B cell (primary cell): ENCODE measurements at regions not wholly inside any gene's neighbourhood (a gene's known extent, or its start where the extent isn't known, plus 50 kb on each side); places are given as distances from the start of the nearest gene placed in this dataset.

Experiments used
- ATAC-seq: fragments of 200-7000 bp; cut with Tn5 transposase; one replicate; pipeline ENCODE4 v1.10.0; 2021; ENCODE audit warnings: low read depth, mild to moderate bottlenecking, moderate number of reproducible peaks, moderate library complexity
- CTCF ChIA-PET: fragments of 350-600 bp; sonication (Branson Sonifier 250); formaldehyde crosslinking; loops from one replicate; lab custom pipeline; 2021; ENCODE audit warnings: antibody characterized with exemption, inconsistent platforms; lab: Charles Lee
- POLR2A ChIA-PET: fragments of 350-600 bp; sonication (Branson Sonifier 250); formaldehyde crosslinking; loops from one replicate; lab custom pipeline; 2021; ENCODE audit warnings: antibody characterized with exemption; lab: Charles Lee
- DNase-seq: peaks from one replicate; pipeline ENCODE4 v3.0.0; 2013
- H2AFZ ChIP-seq: 2 replicates; pipeline ENCODE4 v1.6.1; 2012; ENCODE audit warnings: mild to moderate bottlenecking, low read depth, low read length; ENCODE audit not compliant: insufficient read depth, poor library complexity, severe bottlenecking
- H3K27ac ChIP-seq, 2 donors: 1 replicate in 1 of 2; 2 replicates in 1 of 2; pipeline ENCODE4 v1.5.1; 2012 to 2013; ENCODE audit warnings: low read length in 2 of 2, mild to moderate bottlenecking in 2 of 2, moderate library complexity in 1 of 2
- H3K27me3 ChIP-seq, 4 experiments: fragments of 200-600 bp in 1 of 4; sonication (generic) in 1 of 4; replicated peaks in 1 of 4; 1 replicate in 2 of 4; 2 replicates in 2 of 4; pipeline versions ENCODE4 v1.6.1 to v1.7.0; 2013 to 2016; ENCODE audit warnings: low read length in 3 of 4, mild to moderate bottlenecking in 2 of 4, mixed read lengths in 1 of 4, moderate library complexity in 1 of 4; ENCODE audit not compliant: insufficient read depth in 4 of 4, control insufficient read depth in 3 of 4; ENCODE audit errors: control extremely low read depth in 1 of 4
- H3K36me3 ChIP-seq, 2 experiments: replicated peaks in 1 of 2; 1 replicate in 1 of 2; 2 replicates in 1 of 2; pipeline versions ENCODE4 v1.6.1 to v1.7.1; 2013; ENCODE audit warnings: low read length in 1 of 2; ENCODE audit not compliant: insufficient read depth in 2 of 2, control insufficient read depth in 1 of 2; ENCODE audit errors: control extremely low read depth in 1 of 2, extremely low read depth in 1 of 2
- H3K4me1 ChIP-seq, 2 donors: fragments of 200-600 bp in 1 of 2; sonication (generic) in 1 of 2; 1 replicate in 1 of 2; 2 replicates in 1 of 2; pipeline versions ENCODE4 v1.5.1 to v1.6.1; 2013 to 2017; ENCODE audit warnings: low read length in 2 of 2; ENCODE audit not compliant: control insufficient read depth in 2 of 2, insufficient read depth in 2 of 2
- H3K4me2 ChIP-seq: replicated peaks from 2 replicates; pipeline ENCODE3; 2012; ENCODE audit warnings: mild to moderate bottlenecking, low read depth, low read length; ENCODE audit not compliant: poor library complexity, severe bottlenecking
- H3K4me3 ChIP-seq, 5 experiments: fragments of 200-600 bp in 1 of 5; sonication (generic) in 1 of 5; 1 replicate in 3 of 5; 2 replicates in 2 of 5; pipeline versions ENCODE4 v1.5.1 to v1.7.0; 2011 to 2016; ENCODE audit warnings: low read length in 4 of 5, mild to moderate bottlenecking in 4 of 5, low read depth in 2 of 5, control low read depth in 1 of 5, moderate library complexity in 1 of 5; ENCODE audit not compliant: insufficient read depth in 1 of 5; ENCODE audit errors: control extremely low read depth in 1 of 5, extremely low read depth in 1 of 5
- H3K79me2 ChIP-seq: fragments of 200-600 bp; sonication (generic); one replicate; pipeline ENCODE4 v1.6.0; 2016; ENCODE audit warnings: low read length; ENCODE audit not compliant: control insufficient read depth, insufficient read depth
- H3K9ac ChIP-seq: fragments of 200-600 bp; sonication (generic); 2 replicates; pipeline ENCODE4 v1.6.1; 2017; ENCODE audit warnings: mild to moderate bottlenecking, low read length, moderate library complexity
- H3K9me3 ChIP-seq, 3 donors: one replicate each; pipeline versions ENCODE4 v1.6.1 to v1.7.1; 2013; ENCODE audit warnings: low read length in 2 of 3; ENCODE audit not compliant: control insufficient read depth in 2 of 3, insufficient read depth in 1 of 3; ENCODE audit errors: control extremely low read depth in 1 of 3
- H4K20me1 ChIP-seq: 2 replicates; pipeline ENCODE4 v1.6.0; 2012; ENCODE audit warnings: mild to moderate bottlenecking, low read length; ENCODE audit not compliant: insufficient read depth, control insufficient read depth, poor library complexity, severe bottlenecking
- H3K27ac Mint-ChIP-seq: one replicate; pipeline ENCODE4 v1.8.0; 2021; ENCODE audit warnings: mixed read lengths
- H3K27me3 Mint-ChIP-seq: one replicate; pipeline ENCODE4 v1.8.0; 2021; ENCODE audit warnings: mixed read lengths
- H3K4me1 Mint-ChIP-seq: one replicate; pipeline ENCODE4 v1.8.0; 2021; ENCODE audit warnings: mixed read lengths
- H3K4me3 Mint-ChIP-seq: one replicate; pipeline ENCODE4 v1.8.0; 2021; ENCODE audit warnings: mixed read lengths
- H3K9me3 Mint-ChIP-seq: one replicate; pipeline ENCODE4 v1.8.0; 2022; ENCODE audit warnings: mixed read lengths; ENCODE audit not compliant: insufficient read depth
- CTCF ChIP-seq: fragments of 200-600 bp; IDR thresholded peaks from one replicate; pipeline ENCODE4 v1.8.0; 2022; ENCODE audit warnings: antibody characterized with exemption, mild to moderate bottlenecking
- EZH2 ChIP-seq: IDR thresholded peaks from 2 replicates; pipeline ENCODE4 v1.6.1; 2012; ENCODE audit warnings: borderline replicate concordance, low read depth, mild to moderate bottlenecking, moderate library complexity, low read length; ENCODE audit not compliant: insufficient read depth, poor library complexity, severe bottlenecking
- WGBS: methylation state at CpG from one replicate; pipeline ENCODE4 v1.1.5; 2013; ENCODE audit warnings: missing lambda C conversion rate; ENCODE audit not compliant: insufficient coverage; 5-methylcytosine and 5-hydroxymethylcytosine counted together
- intact Hi-C: fragments of 100-400 bp; cut with micrococcal nuclease; formaldehyde crosslinking; loops from one replicate; pipeline ENCODE4 v1.10.0; 2022

- Mint-ChIP-seq H3K4me1 (no peaks in the 10 kb centered on the region), H3K27me3 (peaks cover 25% of the 10 kb centered on the region), H3K27ac (no peak overlapping the region), H3K4me3 (no peak overlapping the region), H3K9me3 (no peaks in the 10 kb centered on the region)
- H3K79me2 ChIP-seq: no peaks in the 10 kb centered on the region
- H3K9me3 ChIP-seq: peaks cover 0 to 3% (median 0%) of the 10 kb centered on the region in 3 donors
- H3K4me1 ChIP-seq: no peaks in the 10 kb centered on the region
- ChIA-PET CTCF (no interaction called here), POLR2A (no interaction called here)
- WGBS: 75% methylated on average over 4 of the region's 4 CpGs
- H3K27me3 ChIP-seq: peaks cover 0 to 27% (median 0%) of the 10 kb centered on the region in 4 experiments
- H3K36me3 ChIP-seq: no peaks in the 10 kb centered on the region
- H3K9ac ChIP-seq: no peak overlapping the region
- H3K4me3 ChIP-seq: no peak overlapping the region
- intact Hi-C loops: no loop called here
- H3K4me2 ChIP-seq: no peak overlapping the region
- H2AFZ ChIP-seq: no peak overlapping the region
- H3K27ac ChIP-seq: no peak overlapping the region
- DNase-seq: no peak
- no peak for ATAC-seq
- no peak for TF ChIP-seq CTCF
- no peak for TF ChIP-seq EZH2
- no peaks in the 10 kb centered on the region for H4K20me1 ChIP-seq
Measured at GRCh38 chr14:95006479-95006878, 150.8 kb downstream of the DICER1 start.

- Histone ChIP-seq H3K4me1 (no peaks in the 10 kb centered on the region), H3K27me3 (peaks cover 0 to 24% (median 0%) of the 10 kb centered on the region in 4 experiments), H3K4me2 (no peak overlapping the region), H3K27ac (no peak overlapping the region), H3K9me3 (peaks cover 0 to 3% (median 0%) of the 10 kb centered on the region in 3 donors), H2AFZ (no peak overlapping the region), H3K79me2 (no peaks in the 10 kb centered on the region), H3K9ac (no peak overlapping the region), H3K4me3 (no peak overlapping the region), H3K36me3 (no peaks in the 10 kb centered on the region), H4K20me1 (no peaks in the 10 kb centered on the region)
- H3K9me3 Mint-ChIP-seq: no peaks in the 10 kb centered on the region
- TF ChIP-seq CTCF: no peak
- TF ChIP-seq EZH2: no peak
- POLR2A ChIA-PET: no interaction called here
- H3K27ac Mint-ChIP-seq: no peak overlapping the region
- ATAC-seq: no peak
- no peaks in the 10 kb centered on the region for H3K4me1 Mint-ChIP-seq
- intact Hi-C loops: no loop called here
- H3K4me3 Mint-ChIP-seq: no peak overlapping the region
- H3K27me3 Mint-ChIP-seq: peaks cover 28% of the 10 kb centered on the region
- no peak for DNase-seq
- no CpG with 5 or more reads among the region's 3 CpGs for WGBS
- CTCF ChIA-PET: no interaction called here
Measured at GRCh38 chr14:95006051-95006450, 151.3 kb downstream of the DICER1 start.
